ENCODE measurements at regions not wholly inside any gene's neighbourhood (a gene's known extent, or its start where the extent isn't known, plus 50 kb on each side); places are given as distances from the start of the nearest gene placed in this dataset.

DNA sequence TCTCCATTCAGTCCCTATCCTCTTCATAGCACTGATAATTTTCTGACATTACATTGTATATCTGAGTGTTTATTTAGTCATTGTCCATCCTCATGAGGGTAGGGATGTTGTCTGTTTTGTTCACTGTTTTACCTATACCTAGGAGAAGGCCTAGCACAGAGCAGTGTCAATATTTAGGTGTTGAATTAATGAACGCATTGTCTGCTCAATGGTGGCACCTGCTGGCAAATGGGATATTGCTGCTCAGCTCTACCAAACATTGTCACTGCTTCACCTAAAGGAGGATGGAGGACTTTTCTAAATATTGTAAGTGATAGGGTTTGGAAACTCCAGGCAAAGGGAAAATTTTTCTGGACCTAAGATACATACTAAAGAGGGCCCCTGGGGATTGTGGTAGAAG, 243.9 kb downstream of the RRAGC start:
- Histone ChIP-seq H3K9me3 (no peaks in the 10 kb centered on the region), H3K36me3 (no peaks in the 10 kb centered on the region), H3K27me3 (ENCODE audit: low read depth) (peaks cover 3% of the 10 kb centered on the region), H3K4me1 (no peaks in the 10 kb centered on the region), H3K27ac (no peak overlapping the region), H3K4me3 (no peak overlapping the region)
- intact Hi-C loops (cut with DNase I), result no loop called here
- no peak for ATAC-seq
- no peak for DNase-seq
- no peak for TF ChIP-seq CTCF (IDR thresholded peaks at IDR 0.05)

GRCh38 chr1:38614861-38615260, 244.7 kb downstream of the RRAGC start:
- no peak for ATAC-seq

GRCh38 chr1:38613996-38614395, 245.6 kb downstream of the RRAGC start:
- Histone ChIP-seq H3K9me3 (no peaks in the 10 kb centered on the region), H3K27ac (no peak overlapping the region), H3K4me1 (no peaks in the 10 kb centered on the region), H3K4me3 (no peak overlapping the region), H3K36me3 (no peaks in the 10 kb centered on the region), H3K27me3 (ENCODE audit: low read depth) (peaks cover 3% of the 10 kb centered on the region)
- intact Hi-C loops (cut with DNase I), result no loop called here
- DNase-seq, result no peak
- no peak for ATAC-seq
- no peak for TF ChIP-seq CTCF (IDR thresholded peaks at IDR 0.05)

More at GRCh38 chr1:38614861-38615260, 244.7 kb downstream of the RRAGC start:
- peaks cover 3% of the 10 kb centered on the region for H3K27me3 ChIP-seq (ENCODE audit: low read depth)
- H3K9me3 ChIP-seq, result no peaks in the 10 kb centered on the region
- TF ChIP-seq CTCF (IDR thresholded peaks at IDR 0.05), result no peak
- H3K4me3 ChIP-seq, result no peak overlapping the region
- no peaks in the 10 kb centered on the region for H3K36me3 ChIP-seq
- H3K27ac ChIP-seq, result no peak overlapping the region
- H3K4me1 ChIP-seq, result no peaks in the 10 kb centered on the region
- intact Hi-C loops (cut with DNase I), result no loop called here
- no peak for DNase-seq

DNA sequence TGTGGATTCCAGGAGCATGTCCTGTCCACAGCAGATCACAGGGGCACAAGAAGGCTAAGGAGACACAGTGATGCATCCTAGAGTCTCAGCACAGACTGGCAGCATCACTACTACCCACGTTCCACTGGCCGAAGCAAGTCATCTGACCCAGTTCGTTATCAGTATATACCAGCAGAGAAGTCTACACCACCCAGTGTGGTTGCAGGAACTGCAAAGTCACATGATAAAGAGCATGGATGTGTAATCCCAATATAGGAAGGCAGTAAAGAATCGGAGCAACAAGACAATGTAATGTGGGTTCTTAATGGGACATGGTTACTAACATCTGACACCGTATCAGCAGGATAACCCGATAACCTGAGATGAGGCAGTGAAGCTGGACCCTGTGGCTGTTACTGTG, 246.6 kb downstream of the RRAGC start:
- ATAC-seq (no peak), DNase-seq (no peak)
- Histone ChIP-seq H3K27ac (no peak overlapping the region), H3K4me3 (no peak overlapping the region), H3K4me1 (no peaks in the 10 kb centered on the region), H3K36me3 (no peaks in the 10 kb centered on the region), H3K9me3 (no peaks in the 10 kb centered on the region), H3K27me3 (ENCODE audit: low read depth) (peaks cover 3% of the 10 kb centered on the region)
- intact Hi-C loops (cut with DNase I), result no loop called here
- no peak for TF ChIP-seq CTCF (IDR thresholded peaks at IDR 0.05)

DNA sequence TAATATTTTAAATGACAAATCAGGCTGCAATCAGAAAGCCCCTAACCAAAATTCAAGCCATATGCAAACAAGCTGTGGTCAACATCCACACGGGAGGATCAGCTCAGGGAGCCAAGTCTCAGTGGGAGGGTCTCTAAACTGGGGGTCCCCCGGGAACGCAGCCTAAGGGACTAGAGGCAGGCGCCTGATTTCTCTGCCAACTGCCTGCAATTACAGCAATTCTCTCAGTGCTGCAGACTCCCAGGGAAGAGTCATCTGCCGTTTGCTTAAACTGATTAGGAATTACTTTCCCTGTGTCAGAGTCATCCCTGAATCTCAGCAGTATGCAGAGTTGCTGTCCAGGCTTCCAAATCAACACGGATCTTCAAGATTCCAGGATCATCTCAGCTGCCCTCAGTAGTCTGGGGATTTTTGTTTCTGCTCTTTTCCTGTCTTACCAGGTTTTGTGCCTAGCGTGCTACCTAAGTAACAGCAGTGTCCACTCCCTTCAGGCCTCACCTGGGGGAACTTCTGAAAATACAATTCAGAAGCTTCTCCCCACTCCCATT, 247.8 kb downstream of the RRAGC start:
- Histone ChIP-seq H3K36me3 (no peaks in the 10 kb centered on the region), H3K4me3 (no peak overlapping the region), H3K27me3 (ENCODE audit: low read depth) (peaks cover 3% of the 10 kb centered on the region), H3K9me3 (no peaks in the 10 kb centered on the region), H3K27ac (no peak overlapping the region), H3K4me1 (no peaks in the 10 kb centered on the region)
- no peak for TF ChIP-seq CTCF (IDR thresholded peaks at IDR 0.05)
- ATAC-seq (no peak), DNase-seq (no peak)
- intact Hi-C loops (cut with DNase I), result no loop called here
